ENCODE measurements at regions not wholly inside any gene's neighbourhood (a gene's known extent, or its start where the extent isn't known, plus 50 kb on each side); places are given as distances from the start of the nearest gene placed in this dataset.
"Not testable (repeated sequence)": the region's sequence is repeated elsewhere in the genome, so short reads cannot be mapped to it uniquely, and the experiment has no call there.

DNA sequence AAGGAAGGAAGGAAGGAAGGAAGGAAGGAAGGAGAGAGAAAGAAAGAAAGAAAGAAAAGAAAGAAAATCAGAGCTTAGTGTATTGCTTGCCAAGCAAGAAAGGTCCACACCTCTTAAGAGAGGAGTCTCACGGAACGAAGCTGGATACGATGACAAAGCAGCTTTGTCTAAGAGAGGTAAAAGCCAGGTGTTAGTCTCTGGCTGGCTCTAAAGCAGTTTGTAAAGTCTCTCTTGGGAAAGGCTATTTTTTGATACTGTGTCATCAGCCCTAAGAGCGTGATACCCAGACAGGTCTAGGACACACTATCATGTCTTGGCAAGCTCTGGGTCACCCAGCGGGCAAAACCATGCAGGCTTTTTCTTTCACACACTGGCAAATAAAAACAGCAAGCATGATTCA lies 297.5 kb upstream of the NBPF12 start:
- DNase-seq (ENCODE audit: low read depth), result not testable (repeated sequence)

- DNase-seq (ENCODE audit: low read depth), result not testable (repeated sequence)
These were observed 307.8 kb upstream of the NBPF12 start for GRCh38 chr1:146630302-146630701.

GRCh38 chr1:146618582-146618981 lies 319.5 kb upstream of the NBPF12 start:
- DNase-seq (ENCODE audit: low read depth), result not testable (repeated sequence)

- DNase-seq (ENCODE audit: low read depth), result not testable (repeated sequence)
These were observed 333.4 kb upstream of the NBPF12 start for GRCh38 chr1:146604681-146605080.

GRCh38 chr1:146600720-146601307 lies 337.3 kb upstream of the NBPF12 start:
- DNase-seq (ENCODE audit: low read depth), result not testable (repeated sequence)

DNA sequence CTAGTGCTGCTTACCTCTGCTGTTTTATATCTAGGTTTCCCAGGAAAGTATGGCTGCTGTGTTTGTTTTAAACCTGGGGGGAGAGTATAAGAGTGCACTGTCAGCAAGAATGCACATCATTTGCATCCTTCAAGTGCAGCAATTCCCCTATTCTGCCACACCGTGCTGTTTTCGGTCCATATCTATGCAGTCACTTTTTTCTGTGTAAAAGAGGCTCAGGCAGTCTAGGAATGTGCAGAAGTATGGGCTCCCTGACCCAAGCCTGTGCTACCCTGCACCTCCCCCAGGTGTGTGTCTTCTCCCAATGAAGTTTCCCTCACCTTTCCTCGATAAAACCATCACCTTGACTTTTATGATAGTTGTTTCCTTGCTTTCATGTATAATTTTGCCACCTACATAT lies 338.2 kb upstream of the NBPF12 start:
- not testable (repeated sequence) for DNase-seq (ENCODE audit: low read depth)

- not testable (repeated sequence) for DNase-seq (ENCODE audit: low read depth)
These were observed 352.4 kb upstream of the NOTCH2NLA start for GRCh38 chr1:146581229-146581628.

- DNase-seq (ENCODE audit: low read depth), result not testable (repeated sequence)
These were observed 338.7 kb upstream of the NOTCH2NLA start for GRCh38 chr1:146567541-146567940.

GRCh38 chr1:146558032-146558431 lies 329.2 kb upstream of the NOTCH2NLA start:
- not testable (repeated sequence) for DNase-seq (ENCODE audit: low read depth)

- not testable (repeated sequence) for DNase-seq (ENCODE audit: low read depth)
These were observed 327.6 kb upstream of the NOTCH2NLA start for GRCh38 chr1:146556405-146556804.

- not testable (repeated sequence) for DNase-seq (ENCODE audit: low read depth)
These were observed 323.6 kb upstream of the NOTCH2NLA start for GRCh38 chr1:146552414-146552813.

DNA sequence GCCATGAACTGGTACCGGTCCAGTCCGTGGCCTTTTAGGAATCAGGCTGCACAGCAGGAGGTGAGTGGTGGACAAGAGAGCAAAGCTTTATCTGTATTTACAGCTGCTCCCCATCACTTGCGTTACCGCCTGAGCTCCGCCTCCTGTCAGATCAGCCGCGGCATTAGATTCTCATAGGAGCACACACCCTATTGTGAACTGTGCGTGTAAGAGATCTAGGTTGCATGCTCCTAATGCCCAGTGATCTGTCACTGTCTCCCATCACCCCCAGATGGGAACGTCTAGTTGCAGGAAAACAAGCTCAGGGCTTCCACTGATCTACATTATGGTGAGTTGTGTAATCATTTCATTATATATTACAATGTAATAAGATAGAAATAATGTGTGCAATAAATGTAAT lies 319.9 kb upstream of the NOTCH2NLA start:
- not testable (repeated sequence) for DNase-seq (ENCODE audit: low read depth)

DNA sequence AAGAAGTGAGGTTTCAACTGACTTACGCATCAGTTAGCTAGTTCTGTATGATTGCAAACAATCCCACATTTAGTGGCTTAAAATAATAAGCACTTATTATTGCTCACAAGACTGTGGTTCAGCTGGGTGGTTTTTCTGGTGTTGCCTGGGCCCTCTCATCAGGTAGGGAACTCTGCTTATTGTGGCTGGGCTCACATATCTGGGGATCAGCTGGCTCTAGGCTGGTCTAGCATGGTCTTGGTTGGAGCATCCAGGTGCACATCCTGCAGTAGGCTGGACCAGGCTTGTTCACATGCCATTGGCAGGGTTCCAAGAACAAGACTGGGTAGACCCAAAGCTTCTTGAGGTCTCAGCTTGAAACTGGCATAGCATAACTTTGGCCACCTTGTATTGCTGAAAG lies 317.4 kb upstream of the NOTCH2NLA start:
- not testable (repeated sequence) for DNase-seq (ENCODE audit: low read depth)

DNA sequence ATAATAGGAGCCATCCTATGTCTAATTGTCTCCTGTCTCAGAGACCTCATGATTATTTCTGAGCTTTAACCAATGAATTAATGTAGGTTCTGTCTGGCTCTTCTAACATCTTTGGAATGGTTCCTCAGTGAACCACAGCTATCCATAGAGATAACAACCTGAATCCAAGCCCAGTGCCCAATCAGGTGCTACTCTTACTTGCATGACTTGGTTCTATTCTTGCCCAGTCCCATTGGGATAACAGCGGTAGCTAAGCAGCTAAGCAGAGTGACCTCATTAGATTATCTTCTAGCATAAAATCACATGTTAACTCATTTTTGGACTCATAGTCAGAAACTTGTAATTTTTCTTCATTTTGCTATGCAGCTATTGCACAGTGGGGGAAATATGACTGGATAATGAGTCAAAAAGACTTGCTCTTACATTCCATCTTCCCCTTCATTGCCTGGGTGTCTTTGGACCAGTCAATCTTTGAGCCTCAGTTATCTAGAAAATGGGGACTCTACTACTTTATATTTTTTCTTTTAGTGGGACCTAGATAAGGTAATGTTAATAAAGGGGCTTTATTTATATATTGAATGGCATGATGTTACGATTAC lies 309.1 kb upstream of the NOTCH2NLA start:
- DNase-seq (ENCODE audit: low read depth), result not testable (repeated sequence)

DNA sequence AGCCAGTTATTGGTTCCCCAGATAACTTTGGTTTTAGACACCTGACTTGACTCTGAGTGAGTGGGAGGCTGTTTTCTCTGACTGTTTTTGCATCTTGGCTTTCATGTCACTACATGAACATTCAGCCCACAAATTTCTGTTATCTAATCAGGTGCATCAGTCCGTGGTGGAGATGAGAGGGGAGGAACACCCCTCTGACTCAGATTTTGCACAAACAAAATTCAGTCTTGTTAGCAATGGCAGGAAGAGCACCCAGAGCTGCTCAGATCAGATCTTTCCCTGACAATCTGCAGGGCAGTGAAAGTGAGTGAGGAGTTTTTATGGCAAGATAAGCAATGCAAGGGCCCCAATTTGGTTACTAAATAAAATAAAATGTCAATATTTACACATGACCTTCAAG lies 307.2 kb upstream of the NOTCH2NLA start:
- not testable (repeated sequence) for DNase-seq (ENCODE audit: low read depth)

GRCh38 chr1:146535575-146535974 lies 306.8 kb upstream of the NOTCH2NLA start:
- not testable (repeated sequence) for DNase-seq (ENCODE audit: low read depth)

DNA sequence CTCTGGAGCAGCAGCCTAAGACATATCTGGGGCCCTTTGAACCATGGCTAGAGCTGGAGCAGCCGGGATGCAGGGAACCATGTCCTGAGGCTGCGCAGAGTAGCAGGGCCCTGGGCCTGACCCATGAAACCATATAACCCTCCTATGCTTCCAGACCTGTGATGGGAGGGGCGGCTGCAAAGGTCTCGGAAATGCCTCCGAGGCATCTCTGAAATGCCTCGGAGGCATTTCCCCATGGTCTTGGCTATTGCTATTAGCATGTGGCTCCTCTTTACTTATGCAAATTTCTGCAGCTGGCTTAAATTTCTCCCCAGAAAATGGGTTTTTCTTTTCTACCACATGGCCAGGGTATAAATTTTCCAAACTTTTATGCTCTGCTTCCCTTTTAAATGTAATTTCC lies 302.1 kb upstream of the NOTCH2NLA start:
- not testable (repeated sequence) for DNase-seq (ENCODE audit: low read depth)

GRCh38 chr1:146522812-146523211 lies 294.0 kb upstream of the NOTCH2NLA start:
- not testable (repeated sequence) for DNase-seq (ENCODE audit: low read depth)

- DNase-seq (ENCODE audit: low read depth), result not testable (repeated sequence)
These were observed 293.5 kb upstream of the NOTCH2NLA start for GRCh38 chr1:146522345-146522744.

DNA sequence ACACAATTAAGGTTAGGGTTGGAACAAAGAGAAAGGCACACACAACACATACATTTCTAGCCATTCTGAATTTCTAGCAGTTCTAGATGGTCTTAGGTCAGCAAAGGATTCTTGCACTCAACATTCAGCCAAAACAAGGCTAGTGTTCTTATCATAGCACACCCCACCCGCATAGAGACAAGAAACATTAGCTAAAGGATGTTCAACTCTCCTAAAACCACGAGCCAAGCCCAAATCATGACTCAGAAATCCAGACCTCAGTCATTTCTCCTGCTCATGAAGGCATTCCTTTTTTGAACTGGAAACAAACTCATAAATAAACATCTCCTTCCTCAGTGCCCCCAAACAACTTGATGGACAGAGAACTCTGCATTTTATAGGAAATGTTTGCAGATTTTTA lies 293.0 kb upstream of the NOTCH2NLA start:
- DNase-seq (ENCODE audit: low read depth), result not testable (repeated sequence)

- not testable (repeated sequence) for DNase-seq (ENCODE audit: low read depth)
These were observed 284.9 kb upstream of the NOTCH2NLA start for GRCh38 chr1:146513754-146514153.

- DNase-seq (ENCODE audit: low read depth), result not testable (repeated sequence)
These were observed 282.4 kb upstream of the NOTCH2NLA start for GRCh38 chr1:146511047-146511777.
